ENCODE measurements at regions not wholly inside any gene's neighbourhood (a gene's known extent, or its start where the extent isn't known, plus 50 kb on each side); places are given as distances from the start of the nearest gene placed in this dataset.

DNA sequence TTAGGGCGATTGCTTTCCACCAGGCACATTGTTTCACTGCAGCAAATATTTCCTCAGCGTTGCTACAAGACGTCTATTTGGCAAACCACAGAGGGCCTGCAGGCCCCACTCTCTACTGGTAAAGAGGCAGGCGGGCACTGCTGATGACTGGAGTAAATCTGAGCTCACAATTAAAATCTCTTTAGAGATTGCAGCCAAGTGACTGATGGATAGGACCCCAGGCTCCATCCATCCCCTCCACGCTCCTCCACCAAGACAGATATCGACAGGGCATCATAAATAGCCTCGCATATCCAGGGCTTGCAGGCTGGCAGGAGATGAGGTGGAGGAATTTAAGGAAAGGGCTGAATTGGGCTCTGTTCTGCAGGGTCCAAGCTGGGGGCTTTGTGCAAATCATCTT is 50.4 kb upstream of the MDGA1 start (continued):
- TF ChIP-seq TBP (IDR thresholded peaks at IDR 0.05; ENCODE audit: low read depth, low read length) (no peak), SUZ12 (IDR thresholded peaks at IDR 0.05; ENCODE audit: low read length) (no peak), EP300 (IDR thresholded peaks at IDR 0.05; ENCODE audit: borderline replicate concordance in 1 of 2, low read depth in 2 of 2, low read length in 2 of 2) (no peak), CREB1 (IDR thresholded peaks at IDR 0.05) (no peak), SP2 (IDR thresholded peaks at IDR 0.05; ENCODE audit: low read length) (no peak), KDM1A (IDR thresholded peaks at IDR 0.05; ENCODE audit: borderline replicate concordance, low read length) (no peak), POU5F1 (IDR thresholded peaks at IDR 0.05; ENCODE audit: low read depth, low read length) (no peak), CHD2 (IDR thresholded peaks at IDR 0.05; ENCODE audit: low read length) (no peak)
